Suprapubic skin (tissue), 4 donors: ENCODE measurements at regions not wholly inside any gene's neighbourhood (a gene's known extent, or its start where the extent isn't known, plus 50 kb on each side); places are given as distances from the start of the nearest gene placed in this dataset.
"Not testable (repeated sequence)": the region's sequence is repeated elsewhere in the genome, so short reads cannot be mapped to it uniquely, and the experiment has no call there.

Source experiments
- EP300 ChIP-seq: sonication (generic); formaldehyde crosslinking; IDR thresholded peaks from one replicate; pipeline ENCODE4 v1.6.1; 2017; ENCODE audit warnings: antibody characterized with exemption
- POLR2A ChIP-seq, 2 donors: fragments of 450-650 bp; IDR thresholded peaks; one replicate each; pipeline ENCODE4 v1.6.1; 2017; ENCODE audit warnings: antibody characterized with exemption in 2 of 2, mild to moderate bottlenecking in 2 of 2, moderate library complexity in 2 of 2
- POLR2AphosphoS5 ChIP-seq, 3 donors: sonication (generic); formaldehyde crosslinking; IDR thresholded peaks; one replicate each; pipeline ENCODE4 v1.6.1; 2017; ENCODE audit warnings: antibody characterized with exemption in 3 of 3
- TF ChIP-seq, protein P1 (sequence below), 2 donors: fragments of 200-600 bp in 1 of 2; fragments of 450-650 bp in 1 of 2; sonication (generic) in 1 of 2; IDR thresholded peaks; one replicate each; pipeline ENCODE4 v1.5.1; 2016 to 2019; ENCODE audit warnings: antibody characterized with exemption in 2 of 2, mild to moderate bottlenecking in 1 of 2, moderate library complexity in 1 of 2

DNA sequence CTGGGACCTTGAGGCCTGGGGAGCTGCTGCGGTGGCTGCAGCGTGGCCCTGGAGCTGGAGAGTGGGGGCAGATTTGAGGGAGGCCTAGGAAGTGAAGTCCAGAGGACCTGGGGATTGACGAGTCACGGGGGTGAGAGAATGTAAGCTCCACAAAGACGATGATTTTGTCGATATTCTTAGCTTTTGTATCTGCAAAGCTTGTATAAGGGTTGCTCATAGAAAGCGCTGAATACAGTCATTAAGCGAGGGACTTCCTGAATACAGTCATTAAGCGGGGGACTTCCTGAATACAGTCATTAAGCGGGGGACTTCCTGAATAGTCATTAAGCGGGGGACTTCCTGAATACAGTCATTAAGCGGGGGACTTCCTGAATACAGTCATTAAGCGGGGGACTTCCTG is 89.3 kb upstream of the FRMD1 start:
- TF ChIP-seq, protein P1, sequence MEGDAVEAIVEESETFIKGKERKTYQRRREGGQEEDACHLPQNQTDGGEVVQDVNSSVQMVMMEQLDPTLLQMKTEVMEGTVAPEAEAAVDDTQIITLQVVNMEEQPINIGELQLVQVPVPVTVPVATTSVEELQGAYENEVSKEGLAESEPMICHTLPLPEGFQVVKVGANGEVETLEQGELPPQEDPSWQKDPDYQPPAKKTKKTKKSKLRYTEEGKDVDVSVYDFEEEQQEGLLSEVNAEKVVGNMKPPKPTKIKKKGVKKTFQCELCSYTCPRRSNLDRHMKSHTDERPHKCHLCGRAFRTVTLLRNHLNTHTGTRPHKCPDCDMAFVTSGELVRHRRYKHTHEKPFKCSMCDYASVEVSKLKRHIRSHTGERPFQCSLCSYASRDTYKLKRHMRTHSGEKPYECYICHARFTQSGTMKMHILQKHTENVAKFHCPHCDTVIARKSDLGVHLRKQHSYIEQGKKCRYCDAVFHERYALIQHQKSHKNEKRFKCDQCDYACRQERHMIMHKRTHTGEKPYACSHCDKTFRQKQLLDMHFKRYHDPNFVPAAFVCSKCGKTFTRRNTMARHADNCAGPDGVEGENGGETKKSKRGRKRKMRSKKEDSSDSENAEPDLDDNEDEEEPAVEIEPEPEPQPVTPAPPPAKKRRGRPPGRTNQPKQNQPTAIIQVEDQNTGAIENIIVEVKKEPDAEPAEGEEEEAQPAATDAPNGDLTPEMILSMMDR (IDR thresholded peaks at IDR 0.05): not testable (repeated sequence)
- not testable (repeated sequence) for TF ChIP-seq POLR2AphosphoS5 (IDR thresholded peaks at IDR 0.05); EP300; POLR2A (IDR thresholded peaks at IDR 0.05)
